NCI-H748 (cell line): ENCODE measurements at regions not wholly inside any gene's neighbourhood (a gene's known extent, or its start where the extent isn't known, plus 50 kb on each side); places are given as distances from the start of the nearest gene placed in this dataset.
A peak's percentile ranks its signal among the peaks of the same experiment; 100 is the strongest.

Experiments
- DNase-seq: peaks from one replicate; lab custom pipeline; 2025; ENCODE audit not compliant: unreplicated experiment; lab: John Stamatoyannopoulos, UW

GRCh38 chr10:28810057-28810870 is 132.9 kb downstream of the BAMBI start:
- DNase-seq: no peak

DNA sequence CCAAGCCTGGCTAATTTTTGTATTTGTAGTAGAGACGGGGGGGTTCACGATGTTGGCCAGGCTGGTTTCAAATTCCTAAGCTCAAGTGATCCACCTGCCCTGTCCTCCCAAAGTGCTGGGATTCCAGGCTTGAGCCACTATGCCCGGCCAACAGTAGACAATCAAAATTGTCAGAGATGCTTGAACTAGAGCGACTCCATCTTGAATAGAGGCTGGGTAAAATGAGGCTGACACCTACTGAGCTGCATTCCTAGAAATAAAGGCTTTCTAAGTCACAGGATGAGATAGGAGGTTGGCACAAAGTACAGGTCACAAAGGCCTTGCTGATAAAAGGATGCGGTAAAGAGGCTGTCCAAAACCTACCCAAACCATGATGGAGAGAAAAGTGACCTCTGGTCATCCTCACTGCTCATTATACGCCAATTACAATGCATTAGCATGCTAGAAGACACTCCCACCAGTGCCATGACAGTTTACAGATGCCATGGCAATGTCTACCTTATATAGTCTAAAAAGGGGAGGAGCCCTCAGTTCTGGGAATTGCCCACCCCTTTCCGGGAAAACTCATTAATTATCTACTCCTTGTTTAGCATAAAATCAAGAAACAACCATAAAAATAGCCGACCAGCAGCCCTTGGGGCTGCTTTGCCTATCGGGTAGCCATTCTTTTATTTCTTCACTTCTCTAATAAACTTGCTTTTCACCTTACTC is 134.5 kb downstream of the BAMBI start:
- no peak for DNase-seq

DNA sequence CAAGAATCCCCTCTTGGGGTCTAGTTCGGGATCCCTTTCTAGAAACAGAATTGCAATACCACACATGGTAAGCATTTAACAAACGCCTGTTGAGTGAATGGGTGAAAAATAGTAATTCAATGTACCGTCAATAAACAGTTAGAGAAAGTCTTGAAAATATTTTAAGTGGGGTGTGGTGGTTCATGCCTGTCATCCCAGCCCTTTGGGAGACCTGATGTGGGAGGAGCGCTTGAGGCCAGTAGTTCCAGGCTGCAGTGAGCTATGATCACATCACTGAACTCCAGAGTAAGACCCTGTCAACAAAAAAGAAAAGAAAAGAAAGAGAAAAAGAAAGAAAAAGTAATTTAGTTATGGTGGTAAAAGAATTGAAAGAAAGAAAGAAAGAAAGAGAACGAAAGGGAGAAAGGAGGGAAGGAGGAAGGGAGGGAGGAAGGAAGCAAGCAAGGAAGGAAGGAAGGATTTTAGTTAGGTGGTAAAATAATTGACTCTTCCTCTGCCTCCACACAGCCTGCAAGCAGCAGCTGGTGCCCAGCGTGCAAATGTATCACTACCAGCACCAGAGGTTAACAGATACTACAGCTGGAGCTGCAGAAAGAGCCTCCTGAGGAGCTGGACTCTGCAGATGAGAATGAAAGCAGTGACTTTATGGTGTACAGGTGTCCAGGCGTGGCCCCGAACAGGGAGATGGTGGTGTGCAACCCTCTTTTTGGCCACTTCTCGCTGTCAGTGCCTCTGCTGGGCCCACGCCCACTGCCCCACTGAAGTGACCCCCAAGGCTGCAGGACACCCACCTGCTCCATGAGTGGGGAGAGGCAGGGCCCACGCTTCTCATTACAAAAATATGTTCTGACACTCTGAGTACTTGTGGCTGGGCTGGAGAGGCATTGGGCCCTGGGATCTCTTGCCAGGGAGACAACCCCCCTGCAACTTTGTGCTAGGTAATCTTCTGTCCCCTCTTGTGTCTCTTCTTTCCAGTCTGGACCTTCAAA is 135.4 kb downstream of the BAMBI start:
- DNase-seq: no peak

DNA sequence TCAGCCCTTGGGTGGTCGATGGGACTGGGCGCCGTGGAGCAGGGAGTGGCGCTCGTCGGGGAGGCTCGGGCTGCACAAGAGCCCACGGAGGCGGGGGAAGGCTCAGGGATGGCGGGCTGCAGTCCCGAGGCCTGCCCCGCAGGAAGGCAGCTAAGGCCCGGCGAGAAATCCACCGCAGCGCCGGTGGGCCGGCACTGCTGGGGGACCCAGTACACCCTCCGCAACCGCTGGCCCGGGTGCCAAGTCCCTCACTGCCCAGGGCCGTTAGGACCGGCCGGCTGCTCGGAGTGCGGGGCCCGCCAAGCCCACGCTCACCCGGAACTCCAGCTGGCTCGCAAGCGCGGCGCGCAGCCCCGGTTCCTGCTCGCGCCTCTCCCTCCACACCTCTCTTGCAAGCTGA is 138.4 kb downstream of the BAMBI start:
- no peak for DNase-seq

DNA sequence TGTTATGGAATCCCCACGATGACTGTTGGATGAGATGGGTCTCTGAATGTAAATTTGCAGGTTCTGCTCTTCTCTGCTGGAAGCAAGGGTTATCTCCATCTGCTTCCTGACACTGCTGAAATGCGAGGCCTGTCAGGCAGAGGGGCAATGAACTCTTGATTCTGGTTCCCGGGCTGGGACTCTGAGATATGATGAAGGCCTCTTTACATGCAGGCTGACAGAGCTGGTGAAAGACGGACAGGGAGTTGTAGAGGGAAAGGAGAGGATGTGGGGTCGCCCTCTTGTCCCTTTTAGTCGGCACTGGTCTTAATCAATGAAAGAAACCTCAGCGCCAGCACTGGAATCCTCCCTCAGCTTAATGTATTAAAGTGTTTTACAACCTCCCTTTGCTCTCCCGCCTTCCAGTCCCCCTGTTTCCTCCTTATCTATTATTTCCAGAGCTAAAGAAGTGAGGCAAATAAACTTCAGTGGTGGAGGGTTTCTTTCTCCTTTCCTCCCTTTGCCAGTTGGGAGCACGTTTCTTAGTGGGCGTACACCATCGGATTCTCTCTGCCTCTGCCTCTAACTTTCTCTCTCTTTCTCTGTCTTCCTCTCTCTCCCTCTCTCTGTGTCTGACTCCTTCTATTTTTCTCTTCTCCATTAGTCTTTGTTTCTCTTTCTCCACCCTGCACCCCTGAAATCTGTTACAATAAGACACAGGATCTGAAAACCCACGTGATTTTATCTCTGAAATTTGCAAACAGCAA is 145.6 kb downstream of the BAMBI start:
- DNase-seq: no peak

- DNase-seq: no peak
Observed at GRCh38 chr10:28823501-28824075, 146.3 kb downstream of the BAMBI start.

- DNase-seq: no peak
Observed at GRCh38 chr10:28833313-28833712, 156.0 kb downstream of the BAMBI start.

DNA sequence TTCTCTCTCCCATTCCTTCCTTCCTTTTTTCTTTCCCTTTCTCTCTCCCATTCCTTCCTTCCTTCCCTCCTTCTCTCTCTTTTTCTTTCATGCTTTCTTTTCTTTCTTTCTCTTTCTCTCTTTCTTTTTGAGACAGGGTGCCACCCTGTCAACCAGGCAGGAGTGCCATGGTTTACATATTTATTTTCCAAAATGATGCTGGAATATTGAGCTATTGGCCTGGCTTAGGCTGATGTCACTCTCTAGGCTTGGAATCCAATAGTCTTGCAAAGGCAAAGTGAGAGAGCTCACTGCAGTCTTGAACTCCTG is 159.1 kb downstream of the BAMBI start:
- no peak for DNase-seq

- no peak for DNase-seq
Observed at GRCh38 chr10:28837613-28838390, 160.5 kb downstream of the BAMBI start.

DNA sequence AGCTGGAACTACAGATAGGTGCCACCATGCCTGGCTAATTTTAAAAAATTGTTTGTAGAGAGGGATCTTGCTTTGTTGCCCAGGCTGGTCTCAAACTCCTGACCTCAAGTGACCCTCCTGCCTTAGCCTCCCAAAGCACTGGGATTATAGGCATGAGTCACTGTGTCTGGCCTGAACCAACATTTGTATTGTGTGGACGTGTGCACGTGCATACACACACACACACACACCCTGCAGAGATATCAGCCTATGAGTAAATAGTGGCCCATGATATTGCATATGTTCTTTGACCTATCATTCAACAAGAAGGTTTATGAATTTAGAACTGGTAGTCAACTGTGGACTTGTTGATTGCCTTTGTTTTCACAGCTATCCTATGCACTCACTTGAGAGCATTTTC is 161.6 kb downstream of the BAMBI start:
- DNase-seq: peak; percentile 29

- peak; percentile 73 for DNase-seq
Observed at GRCh38 chr10:28839600-28840007, 162.3 kb downstream of the BAMBI start.

- DNase-seq: no peak
Observed at GRCh38 chr10:28840202-28840601, 162.9 kb downstream of the BAMBI start.

GRCh38 chr10:28840971-28841370 is 163.7 kb downstream of the BAMBI start:
- no peak for DNase-seq

GRCh38 chr10:28841625-28842024 is 164.3 kb downstream of the BAMBI start:
- no peak for DNase-seq

GRCh38 chr10:28842321-28842720 is 165.0 kb downstream of the BAMBI start:
- DNase-seq: no peak

DNA sequence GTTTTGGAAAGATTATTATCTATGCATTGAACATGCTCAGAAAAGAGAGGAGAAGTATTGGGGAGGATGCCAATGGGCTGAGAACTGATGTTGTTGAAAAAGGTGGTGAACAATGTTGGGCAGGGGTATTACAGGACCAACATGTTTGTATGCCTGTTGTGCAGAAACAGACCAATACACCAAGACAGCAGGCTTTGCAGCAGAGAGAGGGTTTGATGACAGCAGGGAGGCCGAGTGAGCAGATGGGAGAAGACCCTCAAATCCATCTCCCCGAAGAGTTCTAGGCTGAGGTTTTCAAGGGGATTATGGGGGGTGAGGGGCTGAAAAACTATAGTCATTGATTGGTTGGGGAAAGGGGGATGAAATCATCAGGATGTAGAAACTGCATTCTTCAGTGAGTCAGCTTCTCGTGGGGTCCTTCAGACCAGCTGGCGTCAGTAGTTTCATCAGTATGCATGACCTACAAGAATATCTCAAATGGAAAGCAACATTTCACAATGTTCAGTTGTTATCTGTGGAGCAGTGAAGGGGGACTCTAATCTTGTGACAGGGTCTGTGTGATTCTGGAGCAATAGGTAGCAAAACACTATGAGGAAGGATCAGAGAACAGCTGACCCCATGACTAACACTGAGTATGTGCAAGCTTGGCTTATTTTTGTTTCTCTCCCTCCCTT is 167.8 kb downstream of the BAMBI start:
- DNase-seq: no peak

DNA sequence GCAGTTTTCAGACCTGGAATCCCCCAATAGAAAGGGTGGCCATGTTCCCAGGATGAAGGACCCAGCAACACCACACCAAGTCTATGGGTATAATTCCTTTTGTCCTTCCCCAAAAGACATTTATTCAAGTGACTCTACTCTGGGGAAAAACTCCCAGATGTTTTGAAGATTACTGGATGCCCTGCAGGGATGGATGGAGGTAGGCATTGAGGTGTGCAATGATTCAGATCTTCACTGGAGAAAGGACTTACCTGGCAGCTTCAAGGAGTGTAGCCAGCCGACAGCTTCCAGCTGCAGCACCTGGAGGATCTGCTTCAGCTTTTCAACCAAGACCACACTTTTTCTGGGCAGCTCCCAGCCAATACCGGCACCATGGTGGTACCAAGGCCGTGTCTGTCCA is 172.0 kb downstream of the BAMBI start:
- no peak for DNase-seq

DNA sequence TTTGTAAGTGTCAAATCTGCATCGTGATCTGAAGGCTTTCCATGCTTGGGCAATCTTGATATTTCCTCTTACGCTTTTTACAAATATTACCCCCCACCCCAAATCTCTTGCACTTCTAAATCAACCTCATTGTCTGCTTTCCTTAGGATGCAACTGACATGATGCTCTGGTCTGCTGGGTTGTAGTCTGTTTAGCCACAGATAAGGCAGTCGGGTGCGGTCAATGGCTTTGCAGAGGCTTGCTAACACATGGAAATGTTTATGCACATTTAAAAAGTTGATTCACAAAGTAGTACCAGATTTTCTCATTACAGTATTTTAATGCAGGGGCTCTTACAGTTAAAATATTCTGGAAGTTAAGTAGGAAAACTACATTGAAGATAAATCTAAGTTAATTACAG is 172.5 kb downstream of the BAMBI start:
- no peak for DNase-seq

DNA sequence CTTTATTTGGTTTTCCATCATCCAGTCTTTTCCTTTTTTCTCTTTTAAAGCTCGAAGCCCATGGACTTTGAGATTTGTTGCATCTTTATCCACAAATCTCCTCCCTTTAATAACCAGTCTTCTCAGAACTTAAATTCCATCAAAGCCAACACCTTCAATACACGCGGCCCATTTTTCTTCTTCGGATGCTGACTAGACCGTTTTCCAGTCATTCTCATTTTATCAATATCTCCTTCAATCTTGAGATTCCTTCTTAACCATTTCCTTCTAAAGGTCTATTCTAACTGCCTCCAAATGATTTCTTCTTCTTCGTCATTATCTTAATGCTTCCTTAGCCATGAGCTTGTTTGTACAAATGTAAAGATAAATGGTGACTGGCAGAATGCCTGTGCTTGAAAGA is 173.5 kb downstream of the BAMBI start:
- DNase-seq: no peak
